HPDE6-E6E7 (cell line): ENCODE measurements at regions not wholly inside any gene's neighbourhood (a gene's known extent, or its start where the extent isn't known, plus 50 kb on each side); places are given as distances from the start of the nearest gene placed in this dataset.

Source experiments
- DNase-seq: peaks from one replicate; pipeline ENCODE4 v3.0.0; 2011; ENCODE audit warnings: missing footprints; ENCODE audit errors: extremely low spot score

DNA sequence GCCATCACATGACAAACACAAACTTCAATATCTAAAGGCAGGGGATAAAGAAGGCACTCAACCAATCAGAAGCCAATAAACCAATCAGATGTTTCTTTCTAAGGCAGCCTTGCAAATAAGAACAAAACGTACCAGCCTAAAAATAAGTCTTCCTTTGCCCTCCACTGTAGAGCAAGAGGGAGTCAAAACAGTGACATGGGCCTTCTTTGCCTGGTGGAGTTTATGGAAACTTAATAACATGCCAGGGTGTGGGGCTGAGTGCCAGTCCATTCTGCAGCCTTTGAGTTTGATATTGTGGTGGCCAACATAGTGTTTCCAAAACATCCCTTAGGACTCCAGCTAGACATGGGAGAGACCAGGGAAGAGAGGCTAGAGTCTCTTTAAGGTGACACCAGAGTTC is 126.1 kb upstream of the NECTIN1 start:
- no peak for DNase-seq

DNA sequence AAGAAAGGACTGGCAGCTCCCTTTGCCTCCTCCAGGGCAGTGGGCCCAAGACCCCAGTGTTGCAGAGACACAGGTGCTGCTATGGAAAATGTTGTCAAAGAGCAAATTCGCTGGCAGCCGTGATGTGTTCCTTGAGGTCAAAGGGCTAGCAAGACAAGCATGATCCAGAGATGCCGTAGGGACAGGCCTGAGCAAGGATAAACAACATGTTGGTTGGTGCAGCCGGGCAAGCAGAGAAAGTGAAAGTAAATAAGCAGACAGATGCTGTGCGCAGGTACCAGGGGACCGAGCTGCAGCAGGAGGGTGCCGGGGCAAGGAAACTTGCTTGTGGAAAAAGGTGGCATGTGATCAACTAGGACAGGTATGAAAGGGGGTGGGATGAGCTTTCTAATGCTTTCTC is 125.5 kb upstream of the NECTIN1 start:
- peak; percentile 41 for DNase-seq

DNA sequence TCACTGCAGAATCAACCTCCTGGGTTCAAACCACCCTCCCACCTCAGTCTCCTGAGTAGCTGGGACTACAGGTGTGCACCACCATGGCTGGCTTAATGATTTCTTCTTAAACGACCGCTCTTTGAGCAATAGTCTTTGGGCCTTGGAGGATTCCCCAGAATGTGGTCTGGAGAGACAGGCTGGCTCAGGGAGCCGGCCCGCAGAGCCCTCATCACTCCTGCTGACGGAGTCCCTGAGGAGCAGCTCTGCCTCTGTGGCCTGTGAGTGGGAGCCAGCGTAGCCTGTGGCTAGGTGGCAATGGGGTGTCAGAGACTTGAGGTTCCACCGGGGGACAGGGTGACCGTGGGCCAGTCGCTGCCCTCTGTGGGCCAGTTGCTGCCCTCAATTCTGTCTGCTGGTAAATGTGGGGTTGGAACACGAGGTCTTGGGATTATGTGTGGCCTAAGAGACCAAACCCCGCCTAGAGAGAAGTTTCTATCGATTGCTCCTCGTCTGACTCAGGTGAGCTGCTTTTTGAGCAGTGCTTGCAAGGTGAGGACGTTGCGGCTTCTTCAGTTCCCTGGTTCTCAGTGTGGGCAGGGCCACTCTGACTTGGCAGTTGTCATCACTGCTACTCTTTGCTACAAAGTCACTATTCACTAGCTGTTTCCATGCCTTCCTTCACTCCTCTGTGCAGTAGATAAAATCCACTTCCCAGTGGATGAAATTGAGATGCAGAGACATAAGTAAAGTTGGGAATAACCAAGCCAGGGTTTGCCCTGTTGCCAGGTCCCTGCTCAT is 124.8 kb upstream of the NECTIN1 start:
- no peak for DNase-seq

DNA sequence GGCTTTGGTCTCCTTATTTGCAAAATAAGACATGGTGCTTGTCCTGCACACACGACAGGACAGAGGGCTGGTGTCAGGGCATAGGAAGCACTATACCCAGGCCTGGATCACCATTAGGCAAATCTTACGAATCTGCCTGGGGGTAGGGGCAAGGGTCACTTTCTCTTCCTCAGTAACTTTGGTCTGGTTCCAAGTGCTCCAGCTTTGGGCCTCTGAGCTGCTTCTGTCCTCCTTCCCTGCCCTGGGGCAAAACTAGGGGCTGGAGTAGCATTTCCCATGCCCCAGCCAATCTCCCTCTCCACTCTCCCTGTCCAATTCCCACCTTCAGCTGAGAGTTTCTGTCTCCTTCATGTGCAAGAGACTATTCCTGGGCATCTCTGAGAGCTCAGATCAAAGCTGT is 123.7 kb upstream of the NECTIN1 start:
- no peak for DNase-seq

DNA sequence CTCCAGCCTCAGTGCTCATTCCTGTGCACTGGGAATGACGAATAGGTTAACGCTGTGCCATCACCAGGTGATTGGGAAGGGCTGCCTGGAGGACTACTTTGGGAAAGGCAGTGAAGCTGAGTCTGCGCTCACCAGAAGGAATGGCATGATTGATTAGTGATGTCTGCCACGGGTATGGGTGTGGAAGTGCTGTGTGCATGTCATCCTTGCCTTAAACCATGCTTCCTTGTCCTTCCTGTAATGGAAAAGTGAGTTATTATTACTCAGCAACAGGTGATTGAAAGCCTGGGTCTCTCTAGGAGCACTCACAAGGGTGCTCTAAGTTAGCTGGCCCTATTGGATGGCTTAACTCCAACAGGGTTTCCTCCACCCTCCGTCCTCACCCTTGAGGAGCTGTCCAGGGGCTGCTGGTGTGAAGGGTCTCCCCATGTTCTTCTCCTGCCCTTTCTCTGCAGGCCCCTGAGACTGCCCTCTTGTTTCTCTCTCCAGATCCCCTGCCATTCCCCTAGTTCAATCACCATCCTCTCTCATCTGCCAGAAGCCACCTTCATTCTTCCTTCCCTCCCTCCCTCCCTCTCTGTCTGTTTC is 121.9 kb upstream of the NECTIN1 start:
- DNase-seq, result no peak

DNA sequence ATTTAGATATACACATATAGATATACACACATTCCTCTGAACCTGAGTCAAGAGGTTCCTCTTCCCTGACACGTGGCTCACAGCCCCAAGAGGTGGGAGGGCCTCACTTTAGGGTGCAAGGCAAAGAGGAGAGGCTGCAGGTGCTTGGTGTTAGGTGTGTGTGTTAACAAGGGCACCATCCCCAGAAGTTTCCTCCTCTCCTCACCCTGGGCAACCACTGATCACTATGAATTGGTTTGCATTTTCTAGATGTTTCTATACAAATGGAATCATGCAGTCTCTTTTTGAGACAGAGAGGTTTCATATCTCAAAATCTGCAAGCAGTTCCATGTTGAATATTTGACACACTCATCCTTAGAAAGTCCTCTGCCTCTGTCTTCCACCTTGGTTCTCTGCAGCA is 120.9 kb upstream of the NECTIN1 start:
- no peak for DNase-seq

DNA sequence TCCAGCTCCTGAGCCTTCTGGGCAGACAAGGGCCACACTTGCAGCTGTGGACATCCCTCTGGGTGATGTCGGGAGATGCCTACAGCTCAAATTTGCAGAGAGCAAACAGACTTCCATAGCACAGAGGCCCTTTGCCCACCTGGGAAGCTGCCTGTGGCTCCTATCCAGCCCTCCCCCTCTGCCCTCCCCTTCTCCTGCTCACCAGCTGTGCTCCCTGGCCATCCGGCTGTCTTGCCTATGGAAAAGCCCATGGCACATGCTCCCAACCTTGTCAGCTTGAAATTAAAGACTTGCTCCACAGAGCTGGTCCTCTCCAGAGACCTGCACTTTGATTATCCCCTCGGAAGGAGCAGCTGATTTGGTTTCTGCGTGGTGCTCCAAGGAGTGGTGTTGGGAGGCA is 118.9 kb upstream of the NECTIN1 start:
- DNase-seq, result no peak

DNA sequence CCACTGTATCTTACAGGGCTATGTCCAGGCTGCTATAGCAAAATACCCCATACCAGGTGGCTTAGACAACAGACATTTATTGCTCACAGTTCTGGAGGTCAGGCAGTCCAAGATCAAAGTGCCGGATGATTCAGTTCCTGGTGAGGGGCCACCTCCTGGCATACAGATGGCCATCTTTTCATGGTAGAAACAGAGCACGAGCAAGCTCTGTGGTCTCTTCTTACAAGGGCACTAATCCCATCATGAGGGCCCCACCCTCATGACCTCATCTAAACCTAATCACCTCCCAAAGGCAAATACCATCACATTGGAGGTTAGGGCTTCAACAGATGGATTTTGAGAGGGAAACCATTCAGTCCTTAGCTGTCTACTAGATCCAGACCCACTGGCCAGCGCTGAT is 117.4 kb upstream of the NECTIN1 start:
- DNase-seq, result no peak

DNA sequence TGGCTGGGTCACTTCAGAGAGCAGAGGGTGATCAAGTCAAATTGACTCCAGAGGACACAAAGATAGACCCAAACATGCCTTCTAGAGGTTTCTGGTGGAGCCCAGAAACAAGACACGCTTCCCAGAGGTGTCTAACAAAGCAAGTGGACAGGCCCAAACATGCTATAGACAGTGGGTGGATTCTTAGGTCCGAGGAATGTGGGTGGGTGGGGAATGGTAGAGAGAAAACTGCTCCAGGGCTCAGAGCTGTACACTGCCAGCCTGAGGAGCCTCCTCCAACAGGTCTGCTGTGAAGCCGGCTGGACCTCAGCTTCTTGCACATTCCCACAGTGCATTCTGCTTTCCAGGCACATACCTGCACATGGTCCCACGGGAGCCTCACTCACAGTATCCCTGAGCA is 116.8 kb upstream of the NECTIN1 start:
- peak; percentile 67 for DNase-seq

DNA sequence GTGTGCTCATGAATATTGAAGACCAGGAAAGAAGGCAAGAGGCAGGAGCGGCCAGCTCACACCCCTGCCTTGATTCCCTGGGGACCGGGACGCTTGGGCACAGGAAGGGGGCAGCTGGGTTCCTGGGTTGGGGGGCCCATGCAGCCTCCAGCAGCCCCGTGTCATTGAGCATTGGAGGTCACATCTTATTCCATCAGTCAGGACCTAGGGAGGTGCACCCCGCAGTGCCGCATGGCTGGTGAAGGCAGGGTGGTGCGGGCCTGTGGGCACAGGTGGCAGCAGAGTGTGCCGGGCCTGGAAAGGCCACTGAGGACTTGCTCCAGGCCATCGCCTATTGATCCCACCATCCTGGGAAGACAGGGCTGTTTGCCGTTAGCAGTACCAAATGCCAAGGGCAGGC is 116.3 kb upstream of the NECTIN1 start:
- DNase-seq, result no peak

DNA sequence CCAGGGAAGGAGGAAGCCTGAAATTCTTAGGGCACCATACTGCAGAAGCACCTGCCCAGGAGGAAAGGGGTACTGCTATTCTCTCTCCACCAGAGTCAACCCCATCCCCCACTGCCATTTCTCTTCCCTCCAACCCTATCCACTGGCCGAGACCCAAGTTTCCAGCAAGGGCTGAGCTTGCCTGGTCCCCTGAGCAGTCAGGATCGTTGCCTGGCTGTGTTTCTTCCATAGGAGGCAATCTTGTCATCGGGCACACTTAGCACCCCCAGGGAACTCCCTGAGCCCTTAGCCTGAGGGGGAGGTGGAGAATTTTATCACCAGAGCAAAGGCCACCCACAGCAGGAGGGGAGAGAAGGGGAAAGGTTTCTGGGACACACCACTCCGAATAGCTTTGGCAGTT is 115.8 kb upstream of the NECTIN1 start:
- no peak for DNase-seq

DNA sequence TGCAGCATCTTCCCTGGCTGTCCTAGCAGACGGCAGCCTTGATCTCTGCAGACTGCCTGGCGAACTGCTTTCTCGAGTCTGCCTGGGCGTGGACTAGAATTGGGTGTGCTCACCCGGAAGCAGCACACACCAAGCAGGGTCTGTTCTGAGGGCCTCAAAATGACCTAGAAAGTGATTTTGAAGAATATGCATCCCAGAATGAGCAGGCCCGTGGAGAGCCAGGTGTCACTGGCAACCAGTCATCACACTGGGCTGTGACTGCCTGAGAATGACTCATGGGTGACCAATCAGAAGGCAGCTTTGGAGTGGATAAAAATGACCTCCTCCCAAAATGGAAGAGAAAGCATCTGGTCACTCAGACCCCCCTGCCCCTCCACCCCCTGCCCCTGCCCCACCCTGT is 114.9 kb upstream of the NECTIN1 start:
- DNase-seq, result peak; percentile 40

DNA sequence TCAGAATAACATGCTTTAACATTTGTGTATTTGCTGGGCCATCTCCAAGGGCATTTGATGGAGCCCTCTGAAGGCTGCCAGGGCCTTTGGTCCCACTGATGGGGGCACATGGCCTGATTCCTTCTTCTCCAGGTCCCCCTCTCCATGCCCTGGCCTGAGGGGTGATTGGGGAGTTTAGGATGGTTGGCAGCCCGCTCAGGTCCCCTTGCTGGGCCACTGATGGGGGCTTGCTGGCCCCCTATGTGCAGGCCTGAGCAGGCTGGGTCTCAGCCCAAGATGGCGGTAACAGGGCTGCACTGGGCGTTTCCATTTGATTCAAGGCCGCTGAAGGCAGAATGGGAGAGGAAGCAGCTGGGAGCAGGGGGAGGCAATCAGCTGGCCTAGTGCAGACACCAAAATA is 113.7 kb upstream of the NECTIN1 start:
- DNase-seq, result no peak

DNA sequence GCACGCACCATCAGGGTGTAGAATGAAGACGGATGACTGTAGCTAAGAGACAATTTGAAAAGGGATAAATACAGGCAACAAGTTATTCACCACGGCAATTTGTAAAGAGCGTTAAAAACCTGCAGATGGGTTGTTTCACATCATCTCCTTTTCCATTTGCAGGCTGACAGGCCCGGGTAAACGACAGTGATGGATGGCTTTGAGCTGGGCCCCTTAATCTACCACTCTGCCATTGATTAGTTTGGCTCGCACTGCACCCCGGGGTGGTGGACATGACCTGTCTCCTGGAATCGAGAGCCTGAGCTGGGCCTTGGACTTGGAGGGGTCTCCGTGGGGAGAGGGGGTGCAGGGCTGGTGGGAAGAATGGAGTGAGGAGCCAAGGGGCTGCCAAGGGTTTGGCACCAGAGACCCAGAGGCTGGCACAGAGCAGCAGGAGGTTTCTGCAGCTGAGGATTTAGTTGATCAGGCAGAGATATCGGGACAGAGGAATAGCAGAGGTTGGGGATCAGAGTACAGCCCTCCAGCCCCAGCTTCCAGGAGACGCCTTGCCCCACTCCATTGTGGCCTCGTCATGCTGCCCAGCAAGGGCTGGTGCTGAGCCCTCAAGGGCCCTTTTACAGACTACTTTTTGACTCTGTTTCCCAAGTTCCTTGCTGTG is 110.6 kb upstream of the NECTIN1 start:
- no peak for DNase-seq

DNA sequence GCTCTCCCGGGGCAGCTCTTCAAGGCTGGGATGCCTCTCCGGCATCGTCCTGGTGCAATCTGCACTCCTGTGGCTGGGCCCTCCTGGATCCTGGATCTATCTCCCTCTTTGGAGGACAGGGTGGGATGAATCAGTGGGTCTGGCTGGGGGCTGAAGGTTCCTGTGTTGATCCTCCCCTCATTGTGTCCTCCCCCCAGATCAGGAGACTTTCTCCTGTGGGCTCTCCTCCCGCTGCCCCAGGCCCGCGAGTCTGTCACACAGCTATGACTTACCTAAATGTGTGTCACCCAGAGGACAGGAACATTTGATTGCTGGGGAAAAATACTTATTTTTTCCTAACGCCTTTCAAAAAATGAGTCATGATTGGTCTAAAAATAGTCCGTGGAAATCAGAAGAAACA is 106.8 kb upstream of the NECTIN1 start:
- DNase-seq, result no peak

DNA sequence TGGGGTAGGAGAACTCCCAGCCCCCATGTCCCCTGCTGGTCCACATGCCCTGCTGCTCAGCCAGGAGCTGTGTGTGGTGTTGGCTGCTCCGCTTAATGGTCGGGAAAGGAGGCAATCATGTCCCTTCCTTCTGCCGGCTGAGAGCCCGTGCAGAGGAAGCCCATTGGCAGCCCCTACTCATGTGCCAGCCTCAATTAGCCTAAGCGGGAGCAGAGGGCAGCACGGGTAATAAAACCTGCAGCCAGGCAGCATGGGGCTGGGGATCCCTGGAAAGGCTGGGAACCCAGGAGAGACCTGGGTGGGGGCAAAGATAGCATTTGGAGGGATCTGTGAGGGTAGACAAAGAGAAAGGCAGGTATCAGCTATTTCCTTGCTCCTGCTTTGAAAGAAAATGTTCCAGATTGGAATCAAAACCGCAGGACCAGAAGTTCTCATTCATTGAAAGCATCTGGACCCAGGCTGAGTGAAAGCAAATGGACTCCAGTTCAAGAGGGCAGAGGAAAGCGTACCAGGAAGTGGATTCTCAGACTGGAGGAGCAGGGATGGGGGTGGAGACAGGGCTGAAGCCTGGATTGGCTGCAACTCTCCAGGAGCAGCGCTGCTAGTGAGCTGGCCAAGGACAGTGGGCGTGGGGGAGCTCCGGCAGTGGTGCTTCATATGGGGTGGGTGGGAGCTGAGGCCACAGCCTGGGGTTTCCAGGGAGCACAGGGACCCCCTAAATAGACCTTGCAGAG is 103.4 kb upstream of the NECTIN1 start:
- DNase-seq, result no peak

DNA sequence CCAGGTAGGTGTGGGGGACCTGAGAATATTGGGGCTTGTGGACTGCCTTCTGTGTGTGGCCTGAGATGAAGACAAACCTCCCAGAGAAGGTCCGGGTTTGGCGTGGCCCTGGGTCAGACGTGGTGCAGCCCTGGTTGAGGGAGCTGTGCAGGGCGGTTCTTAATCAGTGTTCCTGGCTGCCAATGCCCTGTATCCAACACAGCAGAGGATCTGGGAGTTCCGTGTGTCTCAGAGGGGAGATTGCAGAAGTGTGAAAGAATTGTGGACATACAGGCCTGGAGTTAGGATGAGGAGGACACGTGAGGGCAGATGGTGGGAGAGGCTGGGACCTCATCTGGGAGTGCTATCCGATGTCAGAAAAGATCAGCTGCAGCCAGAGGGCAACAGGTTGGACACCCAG is 102.0 kb upstream of the NECTIN1 start:
- DNase-seq, result no peak

DNA sequence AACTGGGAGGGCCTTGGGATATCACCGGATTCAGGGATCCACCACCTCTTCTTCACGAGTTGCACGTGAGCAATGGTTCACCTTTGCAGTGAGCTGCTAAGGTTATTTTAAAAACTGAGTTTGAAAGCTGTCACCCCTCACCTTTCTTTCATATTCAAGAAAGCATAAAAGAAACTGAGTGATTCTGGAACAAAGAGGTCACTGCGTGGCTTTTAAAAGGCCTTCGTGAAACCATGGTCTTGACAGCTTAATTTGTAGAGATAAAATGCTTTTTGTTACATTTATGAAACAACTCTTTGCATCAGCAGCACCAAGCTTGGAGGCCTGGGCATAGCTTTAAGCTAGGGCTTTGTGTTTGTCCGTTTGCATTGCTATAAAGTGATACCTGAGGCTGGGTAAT is 101.4 kb upstream of the NECTIN1 start:
- no peak for DNase-seq

DNA sequence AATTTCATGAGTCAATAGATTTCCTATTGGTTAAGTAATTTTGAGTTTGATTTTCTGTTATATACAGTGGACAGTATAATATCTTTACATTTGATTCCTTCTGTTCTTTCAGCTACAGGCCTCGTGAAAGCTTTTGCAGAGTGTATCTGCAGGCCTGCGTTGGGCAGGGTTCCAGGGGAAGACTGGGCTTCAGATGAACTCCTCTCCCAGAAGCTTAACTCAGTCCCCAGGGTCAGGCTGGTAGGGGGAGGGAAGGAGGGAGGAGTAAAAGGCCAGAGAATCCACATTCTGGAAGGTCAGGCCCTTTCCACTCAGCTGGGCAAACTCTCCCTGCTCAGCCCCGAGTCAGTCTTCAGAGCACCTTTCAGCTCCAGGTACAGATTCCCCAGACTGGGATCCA is 100.4 kb upstream of the NECTIN1 start:
- no peak for DNase-seq

DNA sequence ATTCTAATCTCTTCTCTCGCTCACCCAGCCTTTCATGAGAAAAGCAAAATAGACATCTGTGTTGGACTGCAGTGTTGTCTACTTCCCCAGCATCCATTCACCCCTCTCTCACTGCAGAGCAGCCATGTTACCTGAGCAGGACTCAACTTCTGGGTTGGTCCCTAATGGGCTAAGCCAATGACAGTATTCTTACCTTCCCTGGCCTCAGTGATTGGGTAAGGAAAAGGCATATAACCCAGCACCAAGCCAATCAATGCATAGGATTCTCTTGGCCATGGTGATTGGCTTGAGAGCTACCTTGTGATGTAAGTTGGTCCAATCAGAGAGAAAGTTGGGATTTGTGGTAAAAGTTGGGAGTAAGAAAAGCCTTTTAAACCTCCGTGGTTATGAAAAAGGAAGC is 99.8 kb upstream of the NECTIN1 start:
- no peak for DNase-seq

DNA sequence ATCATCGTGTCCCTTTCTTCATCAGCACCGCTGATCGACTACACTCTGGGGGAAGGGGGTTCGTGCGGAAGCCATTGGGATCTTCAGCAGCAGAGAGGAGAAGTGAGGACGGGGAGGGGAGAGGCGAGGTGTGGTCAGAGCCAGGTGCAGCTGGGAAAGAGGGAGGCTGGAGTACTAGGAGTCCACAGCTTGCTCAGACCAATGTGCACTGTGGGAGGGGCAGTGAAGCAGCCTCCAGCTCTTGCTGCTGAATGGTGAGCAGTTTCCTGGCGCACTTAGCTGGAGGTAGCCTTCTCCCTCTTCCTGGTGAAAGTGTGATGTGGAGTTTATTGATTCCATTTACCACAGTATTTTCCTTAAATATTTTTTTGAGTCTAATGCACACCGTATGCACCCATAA is 99.0 kb upstream of the NECTIN1 start:
- DNase-seq, result no peak

DNA sequence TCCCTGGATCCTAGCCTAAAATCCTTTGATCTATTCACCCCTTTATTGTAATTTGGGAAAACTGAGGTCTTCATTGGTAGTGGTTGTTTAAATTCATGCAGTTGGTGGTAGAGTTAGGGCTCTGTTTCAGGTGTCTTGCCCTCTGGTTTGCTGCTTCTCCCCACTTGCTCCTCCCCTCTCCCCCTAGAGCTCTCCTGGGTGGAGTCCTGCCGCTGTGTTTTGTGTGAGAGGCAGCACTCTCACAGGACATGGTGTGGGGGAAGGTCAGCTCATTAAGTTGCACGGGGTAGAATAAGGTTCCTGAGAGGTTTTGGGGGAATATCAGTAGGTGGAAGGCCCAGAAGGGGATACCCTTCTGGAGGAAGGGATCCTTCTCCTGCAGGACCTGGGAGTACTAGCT is 98.1 kb upstream of the NECTIN1 start:
- no peak for DNase-seq

DNA sequence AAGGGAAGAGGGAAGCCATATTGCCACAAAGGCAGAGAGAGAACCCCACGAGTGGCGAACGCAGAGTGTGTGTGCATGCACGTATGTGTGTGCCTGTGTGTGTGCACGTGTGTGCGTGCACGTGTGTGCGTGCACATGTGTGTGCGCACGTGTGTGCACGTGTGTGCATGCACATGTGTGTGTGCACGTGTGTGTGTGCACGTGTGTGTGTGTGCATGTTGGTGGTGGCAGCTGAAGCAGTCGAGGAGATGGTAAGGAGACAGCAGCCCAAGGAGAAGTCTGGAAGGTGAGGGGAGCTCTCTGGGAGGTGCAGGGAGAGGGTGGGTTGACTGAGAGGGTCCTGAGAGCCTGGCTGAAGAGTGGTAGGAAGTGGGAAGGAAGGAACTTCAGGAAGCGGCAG is 94.1 kb upstream of the NECTIN1 start:
- DNase-seq, result no peak
